Esophagus muscularis mucosa (tissue), 4 donors: ENCODE measurements at regions not wholly inside any gene's neighbourhood (a gene's known extent, or its start where the extent isn't known, plus 50 kb on each side); places are given as distances from the start of the nearest gene placed in this dataset.

ENCODE experiments used
- CTCF ChIP-seq, 3 experiments: fragments of 200-600 bp in 2 of 3; fragments of 450-650 bp in 1 of 3; sonication (generic) in 2 of 3; IDR thresholded peaks; one replicate each; pipeline ENCODE4 v1.5.1; 2017 to 2019; ENCODE audit warnings: antibody characterized with exemption in 3 of 3, mild to moderate bottlenecking in 2 of 3, moderate library complexity in 1 of 3
- EP300 ChIP-seq: sonication (generic); formaldehyde crosslinking; IDR thresholded peaks from one replicate; pipeline ENCODE4 v1.6.1; 2017; ENCODE audit warnings: antibody characterized with exemption
- POLR2A ChIP-seq: fragments of 450-650 bp; IDR thresholded peaks from one replicate; pipeline ENCODE4 v1.6.1; 2017; ENCODE audit warnings: antibody characterized with exemption, moderate library complexity, mild to moderate bottlenecking, low read depth
- POLR2AphosphoS5 ChIP-seq, 2 donors: sonication (generic); formaldehyde crosslinking; IDR thresholded peaks; one replicate each; pipeline ENCODE4 v1.6.1; 2017; ENCODE audit warnings: antibody characterized with exemption in 2 of 2

- TF ChIP-seq CTCF (IDR thresholded peaks at IDR 0.05) (no peak), POLR2A (no peak), EP300 (no peak), POLR2AphosphoS5 (IDR thresholded peaks at IDR 0.05) (no peak)
These were observed 443.1 kb upstream of the PITX2 start for GRCh38 chr4:111066001-111066400.
